ENCODE measurements at regions not wholly inside any gene's neighbourhood (a gene's known extent, or its start where the extent isn't known, plus 50 kb on each side); places are given as distances from the start of the nearest gene placed in this dataset.

GRCh38 chr5:136776022-136776927 lies 410.9 kb upstream of the TRPC7 start:
- H2AK5ac ChIP-seq (ENCODE audit: low read depth, low read length): no peak overlapping the region
- no peaks in the 10 kb centered on the region for H4K20me1 ChIP-seq (replicated peaks in 1 of 2; ENCODE audit: control insufficient read depth in 1 of 2, insufficient read depth in 2 of 2, low read length in 2 of 2)
- no peak for TF ChIP-seq FOSL1 (IDR thresholded peaks at IDR 0.05; ENCODE audit: insufficient read depth, low read depth, low read length)
- no peak for TF ChIP-seq RBBP5 (IDR thresholded peaks at IDR 0.05; ENCODE audit: borderline replicate concordance, low read depth, low read length)
- TF ChIP-seq POU5F1 (IDR thresholded peaks at IDR 0.05; ENCODE audit: low read depth, low read length): no peak
- TF ChIP-seq NRF1 (IDR thresholded peaks at IDR 0.05; ENCODE audit: low read depth, low read length): no peak
- no peak for TF ChIP-seq BCL11A (IDR thresholded peaks at IDR 0.05; ENCODE audit: low read depth in 2 of 2, low read length in 2 of 2)
- no peak for TF ChIP-seq JUN (IDR thresholded peaks at IDR 0.05; ENCODE audit: low read depth, low read length)
- TF ChIP-seq TEAD4 (IDR thresholded peaks at IDR 0.05; ENCODE audit: low read depth, low read length): no peak
- no peak for TF ChIP-seq TBP (IDR thresholded peaks at IDR 0.05; ENCODE audit: low read depth, low read length)
- no peak for TF ChIP-seq SAP30 (IDR thresholded peaks at IDR 0.05; ENCODE audit: insufficient read depth, insufficient replicate concordance, low read length)
- TF ChIP-seq TCF12 (IDR thresholded peaks at IDR 0.05; ENCODE audit: low read depth, low read length): no peak
- TF ChIP-seq PHF8 (conservative IDR thresholded peaks at IDR 0.05; ENCODE audit: low read depth, low read length): no peak
- no peaks in the 10 kb centered on the region for H3K9me3 ChIP-seq (ENCODE audit: insufficient read depth in 2 of 2, low read depth in 1 of 2, low read length in 1 of 2)
- H3K9ac ChIP-seq (replicated peaks in 1 of 4; ENCODE audit: extremely low read depth in 1 of 4, low read depth in 3 of 4, low read length in 3 of 4): no peak overlapping the region
- H3K4me1 ChIP-seq (replicated peaks in 1 of 4; ENCODE audit: control insufficient read depth in 3 of 4, insufficient read depth in 4 of 4, low read length in 3 of 4): peaks cover 0 to 7% (median 1%) of the 10 kb centered on the region in 4 experiments; a peak in 2 of 7 replicates
- no peak overlapping the region for H2BK15ac ChIP-seq (ENCODE audit: low read length)
- H3K27ac ChIP-seq (ENCODE audit: low read depth, low read length): no peak overlapping the region
- H2BK5ac ChIP-seq (ENCODE audit: low read depth, low read length): no peak overlapping the region; the same call in 1 of the 2 replicates
- peaks cover 0 to 2% (median 0%) of the 10 kb centered on the region in 4 experiments; a peak in 1 of 7 replicates for H3K27me3 ChIP-seq (replicated peaks in 1 of 4; ENCODE audit: control insufficient read depth in 3 of 4, extremely low read depth in 1 of 4, insufficient read depth in 3 of 4, low read length in 3 of 4)
- no peaks in the 10 kb centered on the region for H3K79me2 ChIP-seq (ENCODE audit: control insufficient read depth in 1 of 2, insufficient read depth in 2 of 2, low read length in 2 of 2)
- peak overlapping the region; percentile 66; the same call in 1 of the 2 replicates for H3K18ac ChIP-seq (ENCODE audit: extremely low read depth, low read length)
- H3K23ac ChIP-seq (ENCODE audit: insufficient read length): no peak overlapping the region
- no peaks in the 10 kb centered on the region for H3K36me3 ChIP-seq (ENCODE audit: control insufficient read depth in 2 of 4, insufficient read depth in 4 of 4, low read length in 3 of 4)
- H3K4me2 ChIP-seq (ENCODE audit: insufficient read depth in 1 of 2, low read depth in 2 of 2, low read length in 2 of 2): peak overlapping the region; percentile 21 to 31; a peak in 2 of 4 replicates
- CTCF ChIA-PET (ENCODE audit: partially characterized antibody): interaction anchor here (1.4 kb wide), 1 partner anchor 411 kb away, joined by 5 read pairs; the partner anchor contains the start of gene TRPC7
- H3K4me3 ChIP-seq (ENCODE audit: extremely low read depth in 1 of 4, insufficient read depth in 2 of 4, low read depth in 3 of 4, low read length in 4 of 4): peak overlapping the region in 1 of 4 experiments; percentile 6; a peak in 1 of 8 replicates
- no peak overlapping the region for H4K5ac ChIP-seq (ENCODE audit: insufficient read length, low read depth, low read length)
- H4K8ac ChIP-seq (ENCODE audit: extremely low read depth, insufficient read depth, low read length): no peak overlapping the region
- WGBS, 2 experiments (ENCODE audit: extremely low coverage in 1 of 2, insufficient coverage in 1 of 2, insufficient read length in 1 of 2, insufficient replicate concordance in 2 of 2, low coverage in 1 of 2, low lambda C conversion rate in 2 of 2, missing lambda C conversion rate in 1 of 2): 54% methylated on average over 4 of the region's 4 CpGs; no CpG with 5 or more reads in 1 of the 2 experiments
- no peak overlapping the region for H3K56ac ChIP-seq (replicated peaks; ENCODE audit: insufficient read length, low read depth, low read length)
- no peak overlapping the region for H2BK120ac ChIP-seq (replicated peaks; ENCODE audit: low read depth, low read length)
- H2BK20ac ChIP-seq (ENCODE audit: low read length): no peak overlapping the region
- no peak overlapping the region for H3K14ac ChIP-seq (ENCODE audit: insufficient read length)
- no peak overlapping the region for H3K4ac ChIP-seq (replicated peaks; ENCODE audit: insufficient read length, low read depth, low read length)
- H3K23me2 ChIP-seq (ENCODE audit: low read depth, low read length): no peaks in the 10 kb centered on the region
- no peak overlapping the region for H4K91ac ChIP-seq (replicated peaks; ENCODE audit: insufficient read length, low read length)
- no peak for DNase-seq (ENCODE audit: low read depth in 1 of 2, low spot score in 2 of 2)
- no peak overlapping the region; the same call in 1 of the 2 replicates for H2BK12ac ChIP-seq (ENCODE audit: low read depth, low read length)
- no peak overlapping the region for H2AFZ ChIP-seq (ENCODE audit: low read length)
- FAIRE-seq: no peak
- no peaks in the 10 kb centered on the region for H3K79me1 ChIP-seq (ENCODE audit: low read depth, low read length)
- POLR2A ChIA-PET (ENCODE audit: partially characterized antibody): no interaction called here

All from H1 (cell line).